GM19023 (cell line): ENCODE measurements at regions not wholly inside any gene's neighbourhood (a gene's known extent, or its start where the extent isn't known, plus 50 kb on each side); places are given as distances from the start of the nearest gene placed in this dataset.

Source experiments
- ATAC-seq: cut with Tn5 transposase; IDR thresholded peaks from one replicate; pipeline ENCODE4 v1.9.1; 2021; ENCODE audit warnings: mild to moderate bottlenecking, moderate library complexity; ENCODE audit not compliant: unreplicated experiment

GRCh38 chr11:80831374-80831773 lies 1390.5 kb upstream of the TENM4 start:
- ATAC-seq = no peak

- no peak for ATAC-seq
Observed at GRCh38 chr11:80827781-80828180, 1387.0 kb upstream of the TENM4 start.

- no peak for ATAC-seq
Observed at GRCh38 chr11:80826808-80827207, 1386.0 kb upstream of the TENM4 start.

GRCh38 chr11:80822308-80822707 lies 1381.5 kb upstream of the TENM4 start:
- no peak for ATAC-seq

GRCh38 chr11:80819271-80819670 lies 1378.4 kb upstream of the TENM4 start:
- ATAC-seq = no peak

- peak; percentile 44 for ATAC-seq
Observed at GRCh38 chr11:80816966-80817365, 1376.1 kb upstream of the TENM4 start.

GRCh38 chr11:80816454-80816847 lies 1375.6 kb upstream of the TENM4 start:
- ATAC-seq = peak; percentile 35

GRCh38 chr11:80815752-80816453 lies 1375.1 kb upstream of the TENM4 start:
- peak; percentile 88 for ATAC-seq

- ATAC-seq = no peak
Observed at GRCh38 chr11:80814813-80815212, 1374.0 kb upstream of the TENM4 start.

GRCh38 chr11:80810695-80811094 lies 1369.9 kb upstream of the TENM4 start:
- no peak for ATAC-seq

GRCh38 chr11:80798174-80798573 lies 1357.3 kb upstream of the TENM4 start:
- ATAC-seq = no peak

- ATAC-seq = no peak
Observed at GRCh38 chr11:80783561-80783960, 1342.7 kb upstream of the TENM4 start.

GRCh38 chr11:80782135-80782885 lies 1341.5 kb upstream of the TENM4 start:
- no peak for ATAC-seq

GRCh38 chr11:80779905-80780605 lies 1339.2 kb upstream of the TENM4 start:
- no peak for ATAC-seq

- ATAC-seq = no peak
Observed at GRCh38 chr11:80778941-80779340, 1338.1 kb upstream of the TENM4 start.

- ATAC-seq = no peak
Observed at GRCh38 chr11:80778432-80778831, 1337.6 kb upstream of the TENM4 start.

- ATAC-seq = no peak
Observed at GRCh38 chr11:80773919-80774318, 1333.1 kb upstream of the TENM4 start.

- ATAC-seq = no peak
Observed at GRCh38 chr11:80771017-80771416, 1330.2 kb upstream of the TENM4 start.

- no peak for ATAC-seq
Observed at GRCh38 chr11:80758787-80759186, 1318.0 kb upstream of the TENM4 start.

GRCh38 chr11:80748207-80748925 lies 1307.5 kb upstream of the TENM4 start:
- ATAC-seq = no peak

- ATAC-seq = no peak
Observed at GRCh38 chr11:80746300-80746699, 1305.5 kb upstream of the TENM4 start.
